HG02678 (cell line): ENCODE measurements at regions not wholly inside any gene's neighbourhood (a gene's known extent, or its start where the extent isn't known, plus 50 kb on each side); places are given as distances from the start of the nearest gene placed in this dataset.

Source experiments
- ATAC-seq: cut with Tn5 transposase; IDR thresholded peaks from one replicate; pipeline ENCODE4 v1.9.1; 2021; ENCODE audit warnings: mild to moderate bottlenecking, moderate library complexity; ENCODE audit not compliant: unreplicated experiment

GRCh38 chr10:3433988-3434387, 261.4 kb upstream of the PITRM1 start:
- ATAC-seq: no peak

- ATAC-seq: no peak
Measured at GRCh38 chr10:3433131-3433530, 260.5 kb upstream of the PITRM1 start.

DNA sequence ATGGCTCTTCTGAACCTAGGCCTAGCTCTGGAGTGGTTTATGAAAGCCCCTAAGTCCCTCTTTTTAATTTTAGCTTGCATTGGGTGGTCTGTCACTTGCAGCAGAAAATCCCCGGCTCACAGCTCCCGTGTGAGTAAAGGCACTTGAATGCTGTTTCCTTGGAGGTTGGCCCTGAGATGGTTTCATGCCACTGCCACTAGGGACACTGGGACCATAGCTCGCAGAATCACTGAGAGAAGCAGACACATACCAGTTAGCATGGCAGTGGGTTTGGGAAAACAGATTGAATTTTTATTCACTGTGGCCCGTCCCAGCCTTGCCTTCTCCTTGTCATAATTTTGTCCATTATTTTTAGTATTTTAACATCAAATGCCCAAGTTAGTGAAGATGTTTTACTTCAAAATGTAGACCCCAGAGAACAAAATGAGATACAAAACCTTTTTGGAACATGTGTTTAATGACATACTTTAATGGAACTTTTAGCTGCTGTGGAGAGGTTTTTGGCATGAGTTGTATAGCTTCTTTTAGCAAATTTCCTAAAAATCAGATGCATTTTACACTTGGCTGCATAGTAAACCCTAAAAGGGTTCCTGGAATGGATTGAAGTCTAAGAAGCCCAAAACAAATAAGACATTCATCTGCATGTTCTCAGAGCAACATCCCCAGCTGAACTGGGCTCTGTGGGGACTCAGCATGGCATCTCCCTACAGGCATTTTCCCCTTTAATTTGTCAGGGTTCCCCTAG, 259.7 kb upstream of the PITRM1 start:
- no peak for ATAC-seq

GRCh38 chr10:3430501-3430900, 257.9 kb upstream of the PITRM1 start:
- ATAC-seq: no peak

GRCh38 chr10:3429676-3430075, 257.1 kb upstream of the PITRM1 start:
- ATAC-seq: no peak

GRCh38 chr10:3428826-3429225, 256.2 kb upstream of the PITRM1 start:
- no peak for ATAC-seq

DNA sequence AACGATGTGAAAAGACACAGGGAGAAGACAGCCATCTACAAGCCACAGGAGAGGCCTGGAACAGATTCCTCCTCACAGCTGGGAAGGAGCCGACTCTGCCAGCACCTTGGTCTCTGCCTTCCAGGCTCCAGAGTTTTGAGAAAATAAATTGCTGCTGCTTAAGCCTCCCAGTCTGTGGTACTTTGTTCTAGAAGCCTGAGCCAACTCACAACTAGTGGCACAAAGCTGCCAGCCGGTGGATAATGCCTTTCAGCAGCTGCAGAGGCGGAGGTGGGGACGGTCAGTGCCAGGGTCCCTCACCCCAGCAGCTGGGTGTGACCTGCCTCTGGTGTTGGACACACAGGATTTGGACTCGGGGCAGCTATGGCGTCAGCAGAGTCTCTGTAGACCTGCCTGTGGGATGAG, 255.4 kb upstream of the PITRM1 start:
- ATAC-seq: no peak

GRCh38 chr10:3427347-3427746, 254.8 kb upstream of the PITRM1 start:
- no peak for ATAC-seq

GRCh38 chr10:3426190-3426845, 253.7 kb upstream of the PITRM1 start:
- no peak for ATAC-seq

GRCh38 chr10:3425716-3426115, 253.1 kb upstream of the PITRM1 start:
- no peak for ATAC-seq

- ATAC-seq: no peak
Measured at GRCh38 chr10:3425261-3425660, 252.7 kb upstream of the PITRM1 start.

GRCh38 chr10:3424111-3424851, 251.7 kb upstream of the PITRM1 start:
- ATAC-seq: no peak

- no peak for ATAC-seq
Measured at GRCh38 chr10:3423384-3423783, 250.8 kb upstream of the PITRM1 start.

GRCh38 chr10:3422282-3422681, 249.7 kb upstream of the PITRM1 start:
- ATAC-seq: no peak

DNA sequence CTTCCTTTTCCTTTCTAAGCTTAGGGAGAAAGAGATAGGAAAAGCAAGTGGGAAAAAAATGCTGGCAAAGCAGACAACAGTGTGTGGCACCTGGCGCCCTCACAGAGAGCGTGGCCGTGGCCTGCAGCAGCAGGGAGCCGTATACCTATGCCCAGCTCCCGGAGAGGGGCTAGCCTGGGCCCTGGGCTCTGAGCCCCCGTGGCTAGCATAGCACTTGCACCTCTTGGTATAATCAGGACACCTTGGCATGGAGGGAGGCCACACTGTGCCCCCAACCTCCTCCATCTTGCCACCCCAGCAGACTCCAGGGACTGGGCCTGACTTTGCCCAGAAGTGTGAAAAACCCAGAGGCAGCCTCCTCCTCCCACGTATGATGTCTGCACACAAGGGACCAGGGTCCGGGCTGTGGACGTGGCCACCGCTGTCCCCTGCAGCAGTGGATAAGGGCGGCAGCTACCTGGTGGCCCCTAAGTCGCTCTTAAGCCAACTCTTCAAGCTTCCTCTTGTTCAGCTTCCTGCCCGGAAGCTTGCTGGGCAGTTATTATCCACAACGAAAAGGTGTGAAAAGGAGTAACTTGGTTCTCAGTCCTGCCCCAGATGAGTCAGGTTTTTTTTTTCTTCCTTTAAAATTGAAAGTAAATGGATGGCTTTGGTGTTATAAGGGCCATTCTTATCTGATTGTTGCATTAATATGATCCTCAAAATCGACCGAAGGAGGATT, 249.1 kb upstream of the PITRM1 start:
- no peak for ATAC-seq

DNA sequence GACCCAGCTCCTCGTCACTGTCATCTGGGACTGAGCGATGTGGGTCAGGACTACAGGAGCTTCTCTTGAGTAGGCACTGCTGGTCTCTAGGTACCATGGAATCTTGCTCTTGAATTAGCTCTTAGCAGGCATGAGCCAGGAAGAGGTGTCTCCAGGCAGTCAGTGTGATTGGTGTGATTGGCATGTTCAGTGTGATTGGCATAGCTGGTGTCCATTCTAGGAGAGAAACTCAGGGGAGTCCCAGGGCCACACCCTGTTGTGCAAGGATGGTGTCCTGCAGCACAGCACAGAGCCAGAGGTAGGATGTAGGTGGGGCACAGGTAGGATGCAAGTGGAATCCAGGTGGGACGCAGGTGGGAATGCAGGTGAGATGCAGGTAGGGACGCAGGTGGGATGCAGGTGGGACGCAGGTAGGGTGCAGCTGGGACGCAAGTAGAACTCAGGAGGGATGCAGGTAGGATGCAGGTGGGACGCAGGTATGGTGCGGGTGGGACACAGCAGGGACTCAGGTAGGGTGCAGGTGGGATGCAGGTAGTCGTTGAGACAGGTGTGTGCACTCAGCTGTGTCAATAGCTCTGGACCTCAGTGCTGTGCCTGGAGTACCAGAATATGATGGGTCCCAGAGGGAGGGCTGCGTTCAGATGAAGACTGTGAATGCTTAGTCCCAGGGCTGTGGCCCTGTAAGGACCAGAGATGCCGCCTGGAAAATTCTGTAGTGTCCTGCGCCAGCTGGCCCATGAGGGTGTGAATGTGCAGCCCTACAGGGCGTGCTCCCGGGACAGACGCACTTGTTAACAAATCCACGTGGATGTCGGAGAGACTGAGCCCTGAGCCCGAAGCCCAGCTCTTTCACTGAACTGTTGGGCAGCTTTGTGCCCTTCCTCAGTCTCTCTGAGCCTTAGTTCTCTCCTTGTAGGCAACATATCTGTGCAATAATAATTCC, 248.2 kb upstream of the PITRM1 start:
- ATAC-seq: no peak

- ATAC-seq: no peak
Measured at GRCh38 chr10:3419719-3420495, 247.3 kb upstream of the PITRM1 start.

GRCh38 chr10:3418926-3419325, 246.3 kb upstream of the PITRM1 start:
- ATAC-seq: no peak

DNA sequence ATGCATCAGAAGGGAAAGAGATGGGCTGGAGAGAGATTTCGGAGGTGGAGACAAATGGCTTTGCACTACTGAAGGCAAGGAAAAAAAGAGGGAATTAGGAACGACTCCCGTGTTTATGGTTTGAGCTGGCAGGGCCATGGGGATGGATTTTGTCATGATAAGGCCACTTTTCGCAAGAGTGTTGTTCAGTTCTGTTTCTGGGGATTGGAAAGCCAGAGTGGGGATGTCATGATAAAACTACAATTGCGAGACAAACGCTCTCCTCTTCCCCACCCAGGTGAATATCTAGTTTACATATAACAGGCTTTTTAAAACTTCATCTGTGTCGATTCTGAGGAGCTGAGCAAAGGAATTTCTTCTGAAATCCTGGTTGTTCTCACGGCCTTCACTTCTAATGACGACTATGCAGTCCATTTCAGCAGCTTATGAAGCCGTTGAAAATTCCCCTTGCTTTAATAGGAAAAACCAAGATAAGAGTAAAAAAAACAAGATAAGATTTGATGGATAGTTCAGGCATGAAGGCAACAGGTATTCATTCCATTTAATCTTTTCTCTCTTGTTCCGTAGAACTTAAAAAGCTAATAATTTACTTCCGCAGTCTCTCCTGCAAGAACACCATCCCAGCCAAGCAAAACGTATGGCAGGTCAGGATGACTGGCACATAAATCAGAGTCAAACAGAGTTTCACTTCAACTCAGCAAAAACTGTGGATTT, 245.6 kb upstream of the PITRM1 start:
- ATAC-seq: no peak
